ENCODE measurements at regions not wholly inside any gene's neighbourhood (a gene's known extent, or its start where the extent isn't known, plus 50 kb on each side); places are given as distances from the start of the nearest gene placed in this dataset.

DNA sequence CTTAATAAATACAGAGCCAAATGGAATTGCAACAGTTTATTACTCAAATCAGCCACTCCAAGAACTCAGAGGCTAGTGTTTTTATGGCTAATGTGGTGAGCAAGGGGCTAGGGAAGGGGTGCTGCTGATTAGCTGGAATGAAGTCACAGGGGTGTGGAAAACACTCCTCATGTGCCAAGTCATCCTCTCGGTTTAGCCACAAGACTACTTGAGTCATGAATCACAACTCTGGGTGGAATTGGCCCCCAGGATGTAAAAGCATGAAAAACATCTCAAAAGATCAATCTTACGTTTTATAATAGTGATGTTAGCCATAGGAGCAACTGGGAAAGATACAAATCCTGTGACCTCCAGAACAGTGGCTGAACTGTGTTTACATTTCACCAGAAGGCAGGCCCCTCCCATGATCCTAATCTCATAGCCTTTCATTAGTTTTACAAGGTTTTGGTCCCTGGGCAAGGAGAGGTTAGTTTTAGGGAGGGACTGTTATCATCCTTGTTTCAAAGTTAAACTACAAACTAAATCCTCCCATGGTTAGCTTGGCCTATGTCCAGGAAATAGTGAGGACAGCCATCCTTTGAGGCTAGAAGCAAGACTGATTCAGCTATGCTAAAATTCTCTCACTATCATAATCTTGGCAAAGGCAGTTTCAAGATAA, 2020.1 kb upstream of the PCDH20 start:
- Histone ChIP-seq H4K20me1 (ENCODE audit: insufficient read depth, low read length, poor library complexity, severe bottlenecking) (no peaks in the 10 kb centered on the region), H3F3A (ENCODE audit: low read depth) (no peaks in the 10 kb centered on the region), H3K4me1 (ENCODE audit: insufficient read depth, low read length, poor library complexity, severe bottlenecking) (no peaks in the 10 kb centered on the region), H3K36me3 (ENCODE audit: insufficient read depth, low read length) (no peaks in the 10 kb centered on the region), H3K4me3 (ENCODE audit: low read length, poor library complexity, severe bottlenecking) (no peak overlapping the region), H3K9me3 (ENCODE audit: insufficient read depth, low read depth, low read length) (no peaks in the 10 kb centered on the region), H3K4me2 (ENCODE audit: low read depth, low read length, poor library complexity, severe bottlenecking) (no peak overlapping the region), H3K79me2 (ENCODE audit: insufficient read depth, low read length) (no peaks in the 10 kb centered on the region), H3K9me2 (replicated peaks; ENCODE audit: low read depth, low read length) (no peaks in the 10 kb centered on the region), H3K27me3 (ENCODE audit: insufficient read depth, low read length, poor library complexity, severe bottlenecking) (no peaks in the 10 kb centered on the region), H2AFZ (ENCODE audit: low read length) (no peak overlapping the region), H3K9ac (ENCODE audit: low read depth, low read length, poor library complexity, severe bottlenecking) (no peak overlapping the region)
- TF ChIP-seq EZH2phosphoT487 (IDR thresholded peaks at IDR 0.05; ENCODE audit: borderline replicate concordance) (no peak), CTCF (conservative IDR thresholded peaks at IDR 0.05; ENCODE audit: low read length) (no peak)

DNA sequence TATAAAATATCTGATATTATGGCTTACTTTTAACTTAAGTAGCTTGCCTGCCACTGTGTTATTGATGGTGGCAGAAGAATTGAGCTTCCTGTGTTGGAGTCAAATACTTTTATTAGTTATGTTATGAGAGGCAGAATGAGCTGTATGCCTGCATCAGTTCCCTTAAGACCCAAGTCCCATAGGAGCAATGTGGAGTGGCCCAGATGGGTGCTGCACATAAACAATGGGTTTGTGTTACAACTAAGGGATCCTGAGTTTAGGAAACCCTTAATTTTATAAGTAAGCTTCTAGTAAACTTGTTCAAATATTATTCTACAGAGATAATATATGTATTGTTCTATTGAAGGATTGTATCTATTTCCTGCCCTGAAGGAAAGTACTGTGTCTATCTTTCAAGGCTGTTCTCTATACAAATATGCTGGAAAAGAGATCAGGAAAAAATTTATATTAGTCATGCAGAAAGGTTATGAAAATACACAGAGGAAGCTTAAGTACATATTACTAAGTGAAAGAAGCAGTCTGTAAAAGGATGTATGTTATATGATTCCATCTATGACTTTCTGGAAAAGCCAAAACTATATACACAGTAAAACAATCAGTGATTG, 2018.0 kb upstream of the PCDH20 start:
- H3K4me2 ChIP-seq (ENCODE audit: low read depth, low read length, poor library complexity, severe bottlenecking) = no peak overlapping the region
- H3K9me3 ChIP-seq (ENCODE audit: insufficient read depth, low read depth, low read length) = no peaks in the 10 kb centered on the region
- no peaks in the 10 kb centered on the region for H3K4me1 ChIP-seq (ENCODE audit: insufficient read depth, low read length, poor library complexity, severe bottlenecking)
- no peaks in the 10 kb centered on the region for H3K36me3 ChIP-seq (ENCODE audit: insufficient read depth, low read length)
- H3K9ac ChIP-seq (ENCODE audit: low read depth, low read length, poor library complexity, severe bottlenecking) = no peak overlapping the region
- H3K9me2 ChIP-seq (replicated peaks; ENCODE audit: low read depth, low read length) = no peaks in the 10 kb centered on the region
- H4K20me1 ChIP-seq (ENCODE audit: insufficient read depth, low read length, poor library complexity, severe bottlenecking) = no peaks in the 10 kb centered on the region
- H3K4me3 ChIP-seq (ENCODE audit: low read length, poor library complexity, severe bottlenecking) = no peak overlapping the region
- no peaks in the 10 kb centered on the region for H3F3A ChIP-seq (ENCODE audit: low read depth)
- no peak overlapping the region for H2AFZ ChIP-seq (ENCODE audit: low read length)
- H3K79me2 ChIP-seq (ENCODE audit: insufficient read depth, low read length) = no peaks in the 10 kb centered on the region
- no peaks in the 10 kb centered on the region for H3K27me3 ChIP-seq (ENCODE audit: insufficient read depth, low read length, poor library complexity, severe bottlenecking)
- TF ChIP-seq EZH2phosphoT487 (IDR thresholded peaks at IDR 0.05; ENCODE audit: borderline replicate concordance) (no peak), CTCF (conservative IDR thresholded peaks at IDR 0.05; ENCODE audit: low read length) (no peak)

DNA sequence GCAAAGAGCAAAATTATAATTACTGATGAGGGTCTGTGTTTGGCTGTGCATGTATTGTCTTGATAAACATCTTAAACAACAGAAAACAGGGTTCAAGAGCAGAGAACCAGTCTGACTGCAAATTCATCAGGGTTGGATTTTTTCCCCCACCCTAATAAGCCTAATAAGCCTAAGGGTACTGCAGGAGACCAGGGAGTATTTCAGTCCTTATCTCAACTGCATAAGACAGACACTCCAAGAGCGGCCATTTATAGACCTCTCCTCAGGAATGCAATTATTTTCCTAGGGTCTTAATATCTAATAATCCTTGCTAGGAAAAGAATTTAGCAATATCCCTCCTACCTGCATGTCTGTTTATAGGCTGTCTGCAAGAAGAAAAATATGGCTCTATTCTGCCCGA, 2011.5 kb upstream of the PCDH20 start:
- H3K4me1 ChIP-seq (ENCODE audit: insufficient read depth, low read length, poor library complexity, severe bottlenecking) = no peaks in the 10 kb centered on the region
- no peaks in the 10 kb centered on the region for H3K36me3 ChIP-seq (ENCODE audit: insufficient read depth, low read length)
- TF ChIP-seq EZH2phosphoT487 (IDR thresholded peaks at IDR 0.05; ENCODE audit: borderline replicate concordance) (no peak), CTCF (conservative IDR thresholded peaks at IDR 0.05; ENCODE audit: low read length) (no peak)
- no peaks in the 10 kb centered on the region for H3K9me2 ChIP-seq (replicated peaks; ENCODE audit: low read depth, low read length)
- H3K9me3 ChIP-seq (ENCODE audit: insufficient read depth, low read depth, low read length) = no peaks in the 10 kb centered on the region
- no peak overlapping the region for H3K9ac ChIP-seq (ENCODE audit: low read depth, low read length, poor library complexity, severe bottlenecking)
- H3K4me3 ChIP-seq (ENCODE audit: low read length, poor library complexity, severe bottlenecking) = no peak overlapping the region
- no peaks in the 10 kb centered on the region for H3K79me2 ChIP-seq (ENCODE audit: insufficient read depth, low read length)
- H4K20me1 ChIP-seq (ENCODE audit: insufficient read depth, low read length, poor library complexity, severe bottlenecking) = no peaks in the 10 kb centered on the region
- no peaks in the 10 kb centered on the region for H3F3A ChIP-seq (ENCODE audit: low read depth)
- H3K27me3 ChIP-seq (ENCODE audit: insufficient read depth, low read length, poor library complexity, severe bottlenecking) = no peaks in the 10 kb centered on the region
- H2AFZ ChIP-seq (ENCODE audit: low read length) = no peak overlapping the region
- no peak overlapping the region for H3K4me2 ChIP-seq (ENCODE audit: low read depth, low read length, poor library complexity, severe bottlenecking)

Data from Loucy (cell line).